GM18508 (cell line): ENCODE measurements at regions not wholly inside any gene's neighbourhood (a gene's known extent, or its start where the extent isn't known, plus 50 kb on each side); places are given as distances from the start of the nearest gene placed in this dataset.
"Not testable (repeated sequence)": the region's sequence is repeated elsewhere in the genome, so short reads cannot be mapped to it uniquely, and the experiment has no call there.

Source experiments
- ATAC-seq: cut with Tn5 transposase; IDR thresholded peaks from one replicate; pipeline ENCODE4 v1.9.1; 2021; ENCODE audit warnings: moderate number of reproducible peaks; ENCODE audit not compliant: insufficient read depth, unreplicated experiment

- ATAC-seq: not testable (repeated sequence)
Measured at GRCh38 chr12:131268123-131268522, 314.4 kb downstream of the ADGRD1 start.

GRCh38 chr12:131268571-131268970 lies 314.9 kb downstream of the ADGRD1 start:
- ATAC-seq: not testable (repeated sequence)

GRCh38 chr12:131269551-131269950 lies 315.8 kb downstream of the ADGRD1 start:
- no peak for ATAC-seq

GRCh38 chr12:131269977-131270376 lies 316.3 kb downstream of the ADGRD1 start:
- not testable (repeated sequence) for ATAC-seq

DNA sequence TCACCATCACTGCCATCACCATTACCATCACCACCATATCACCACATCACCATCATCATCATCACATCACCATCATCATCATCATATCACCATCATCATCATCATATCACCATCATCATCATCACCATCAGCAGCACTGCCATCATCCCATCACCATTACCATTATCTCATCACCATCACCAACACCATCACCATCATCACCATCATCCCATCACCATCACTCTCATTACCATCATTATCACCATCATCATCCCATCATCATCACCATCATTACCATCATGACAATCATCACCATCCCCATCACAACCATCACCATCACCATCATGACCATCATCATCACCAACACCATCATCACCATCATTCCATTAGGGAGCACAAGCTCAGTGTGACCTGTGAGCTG lies 318.0 kb downstream of the ADGRD1 start:
- no peak for ATAC-seq

GRCh38 chr12:131272283-131272814 lies 318.6 kb downstream of the ADGRD1 start:
- not testable (repeated sequence) for ATAC-seq

GRCh38 chr12:131273291-131273845 lies 319.7 kb downstream of the ADGRD1 start:
- ATAC-seq: no peak

DNA sequence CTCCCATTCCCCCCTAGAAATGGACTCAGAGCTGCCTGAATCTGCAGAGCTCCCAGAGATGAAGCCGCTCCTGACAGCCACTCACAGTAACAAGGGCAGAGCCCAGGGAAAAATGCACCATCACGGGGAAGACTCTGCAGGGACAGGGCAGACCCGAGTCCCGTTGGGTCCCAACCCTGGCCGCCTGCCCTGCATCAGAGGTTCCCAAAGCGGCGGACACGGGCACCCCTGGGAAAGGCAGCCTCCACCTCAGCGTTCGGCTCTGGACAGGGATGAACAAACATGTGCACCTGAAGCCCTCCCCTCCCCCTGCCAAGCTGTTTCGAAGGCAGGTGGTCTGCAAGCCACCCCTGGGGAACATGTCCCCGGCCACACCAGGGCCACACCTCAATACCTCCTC lies 320.4 kb downstream of the ADGRD1 start:
- ATAC-seq: no peak

GRCh38 chr12:131274906-131275305 lies 321.2 kb downstream of the ADGRD1 start:
- no peak for ATAC-seq

- ATAC-seq: no peak
Measured at GRCh38 chr12:131275824-131276223, 322.1 kb downstream of the ADGRD1 start.

- no peak for ATAC-seq
Measured at GRCh38 chr12:131276501-131277185, 322.9 kb downstream of the ADGRD1 start.

DNA sequence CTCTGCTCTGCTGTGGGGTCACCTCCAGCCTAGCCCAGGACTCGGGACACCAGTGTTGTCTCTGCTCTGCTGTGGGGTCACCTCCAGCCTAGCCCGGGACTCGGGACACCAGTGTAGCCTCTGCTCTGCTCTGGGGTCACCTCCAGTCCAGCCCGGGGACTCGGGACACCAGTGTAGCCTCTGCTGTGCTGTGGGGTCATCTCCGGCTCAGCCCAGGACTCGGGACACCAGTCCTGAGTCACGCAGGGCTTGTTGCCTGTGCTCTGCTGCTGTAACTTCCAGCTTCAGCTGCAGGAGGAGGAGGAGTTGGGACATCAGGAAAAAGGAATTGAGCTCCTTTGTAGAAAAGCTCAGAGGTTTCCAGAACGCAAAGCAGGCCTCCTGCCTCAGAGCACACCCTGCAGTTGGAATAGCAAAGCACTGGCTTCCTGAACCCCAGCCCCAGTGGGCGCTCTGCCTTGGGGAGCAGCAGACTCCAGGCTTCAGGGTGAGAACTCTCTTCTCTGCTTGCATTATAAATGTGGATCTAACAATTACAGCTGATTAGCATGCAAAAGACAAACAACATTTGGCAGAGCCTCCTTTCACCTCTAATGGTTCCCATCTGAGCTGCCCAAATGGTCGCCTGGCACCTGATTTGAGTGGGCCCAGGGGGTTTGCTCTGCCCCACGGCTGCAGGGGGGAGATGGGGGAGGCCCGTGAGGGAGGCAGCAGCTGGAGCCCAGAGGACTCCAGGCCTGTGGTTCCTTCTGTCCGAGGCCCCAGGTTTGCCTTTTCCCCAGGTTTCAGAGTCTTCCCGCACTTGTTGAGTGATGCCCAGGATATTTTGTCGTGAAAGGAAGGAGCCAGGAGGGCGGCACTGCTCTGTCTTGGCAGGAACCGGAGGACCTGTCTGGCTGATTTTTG lies 323.7 kb downstream of the ADGRD1 start:
- not testable (repeated sequence) for ATAC-seq

DNA sequence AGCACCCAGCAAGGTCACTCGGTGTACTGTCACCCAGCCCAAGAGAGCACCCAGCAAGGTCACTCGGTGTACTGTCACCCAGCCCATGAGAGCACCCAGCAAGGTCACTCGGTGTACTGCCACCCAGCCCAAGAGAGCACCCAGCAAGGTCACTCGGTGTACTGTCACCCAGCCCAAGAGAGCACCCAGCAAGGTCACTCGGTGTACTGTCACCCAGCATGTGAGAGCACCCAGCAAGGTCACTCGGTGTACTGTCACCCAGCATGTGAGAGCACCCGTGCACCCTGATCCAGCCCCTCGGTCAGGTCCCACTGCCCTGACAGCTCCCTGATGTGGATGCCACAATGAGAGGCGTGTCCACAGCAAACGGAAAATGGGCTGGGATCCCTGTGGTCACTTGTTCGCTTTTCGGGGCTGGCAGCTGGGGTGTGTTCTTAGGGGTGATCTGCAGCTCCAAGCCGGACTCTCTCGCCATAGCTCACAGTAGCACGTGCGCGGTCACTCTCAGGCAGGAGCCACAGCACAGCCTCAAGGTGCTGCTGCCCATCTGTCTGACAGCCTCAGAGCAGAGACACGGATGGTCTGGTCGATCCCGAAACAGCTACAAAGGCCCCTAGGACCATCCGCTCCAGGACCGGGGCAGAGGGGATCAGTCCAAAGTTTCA lies 324.9 kb downstream of the ADGRD1 start:
- not testable (repeated sequence) for ATAC-seq

GRCh38 chr12:131279281-131279921 lies 325.7 kb downstream of the ADGRD1 start:
- ATAC-seq: no peak

DNA sequence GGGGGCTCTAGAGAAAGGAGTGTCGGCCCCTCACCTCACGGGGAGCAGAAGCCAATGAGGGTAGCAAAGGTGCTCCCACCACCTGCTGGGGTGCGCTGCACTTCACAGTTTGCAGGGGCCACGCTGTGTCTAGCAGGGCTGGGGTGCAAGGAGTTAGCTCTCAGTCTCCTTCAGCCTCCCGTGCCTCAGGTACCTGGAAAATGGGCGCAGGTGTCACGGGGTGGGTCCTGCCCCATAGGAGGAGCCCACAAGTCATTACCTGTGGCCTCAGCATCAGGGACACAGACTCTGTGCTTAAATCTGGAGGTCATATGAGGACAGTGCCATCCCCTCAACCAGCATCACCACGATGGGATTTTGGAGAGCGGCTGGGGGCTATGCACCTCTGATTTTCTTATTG lies 326.7 kb downstream of the ADGRD1 start:
- no peak for ATAC-seq

GRCh38 chr12:131281016-131281415 lies 327.3 kb downstream of the ADGRD1 start:
- no peak for ATAC-seq

DNA sequence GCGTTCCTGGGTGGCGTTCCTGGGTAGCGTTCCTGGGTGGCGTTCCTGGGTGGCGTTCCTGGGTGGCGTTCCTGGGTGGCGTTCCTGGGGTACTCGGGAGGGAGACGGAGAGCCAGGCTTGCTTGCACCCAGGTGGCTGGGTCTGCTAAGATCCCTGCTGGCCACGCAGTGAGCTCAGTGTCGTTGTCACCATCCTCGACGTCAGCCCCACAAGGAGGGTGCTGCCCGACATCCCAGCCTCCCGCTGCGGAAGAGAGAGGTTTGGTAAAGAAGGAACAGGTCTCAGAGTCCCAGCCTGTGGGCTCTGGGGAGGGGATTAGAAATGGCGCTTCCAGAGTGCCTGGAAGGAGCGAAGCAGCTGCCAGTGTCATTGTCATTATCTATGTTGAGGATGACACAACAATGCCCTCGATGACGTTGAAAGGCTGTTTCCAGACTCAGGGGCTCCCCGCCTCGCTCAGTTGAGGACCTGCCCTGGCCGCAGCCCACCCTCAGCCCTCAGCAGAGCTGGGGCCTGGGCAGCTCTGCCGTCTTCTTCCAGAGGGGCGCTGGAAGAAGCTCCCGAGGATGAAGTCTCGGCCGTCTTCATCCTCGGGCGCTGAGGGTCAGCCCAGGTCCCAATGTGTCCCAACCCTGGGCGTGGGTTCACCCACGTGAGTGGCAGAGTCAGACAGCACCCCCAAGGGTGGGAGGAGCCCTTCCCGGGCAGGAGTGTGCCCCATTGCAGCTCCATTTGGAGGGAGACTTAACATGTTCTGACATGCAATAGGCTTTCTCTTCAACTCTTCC lies 328.8 kb downstream of the ADGRD1 start:
- ATAC-seq: no peak

- ATAC-seq: no peak
Measured at GRCh38 chr12:131283191-131283861, 329.6 kb downstream of the ADGRD1 start.
